CD14-positive monocyte (primary cell): ENCODE measurements at regions not wholly inside any gene's neighbourhood (a gene's known extent, or its start where the extent isn't known, plus 50 kb on each side); places are given as distances from the start of the nearest gene placed in this dataset.

Experiments
- DNase-seq, 3 donors: peaks; one replicate each; pipeline ENCODE4 v3.0.0-alpha.2; 2011 to 2022
- H2AFZ ChIP-seq: 2 replicates; pipeline ENCODE4 v1.6.0; 2012; ENCODE audit warnings: mild to moderate bottlenecking, low read depth, low read length, inconsistent platforms; ENCODE audit not compliant: insufficient read depth, poor library complexity, severe bottlenecking
- H3K27ac ChIP-seq, 2 donors: 1 replicate in 1 of 2; 2 replicates in 1 of 2; pipeline ENCODE4 v1.5.1; 2012 to 2013; ENCODE audit warnings: low read length in 2 of 2, control low read depth in 1 of 2, inconsistent platforms in 1 of 2, low read depth in 1 of 2, mild to moderate bottlenecking in 1 of 2
- H3K27me3 ChIP-seq, 2 donors: one replicate each; pipeline versions ENCODE4 v1.6.0 to v1.6.1; 2011 to 2013; ENCODE audit warnings: low read length in 2 of 2; ENCODE audit not compliant: control insufficient read depth in 2 of 2, insufficient read depth in 2 of 2
- H3K36me3 ChIP-seq, 2 donors: replicated peaks in 1 of 2; 1 replicate in 1 of 2; 2 replicates in 1 of 2; pipeline versions ENCODE4 v1.5.1 to v1.6.1; 2012 to 2013; ENCODE audit warnings: low read length in 2 of 2, control low read depth in 1 of 2, inconsistent platforms in 1 of 2, mild to moderate bottlenecking in 1 of 2; ENCODE audit not compliant: insufficient read depth in 2 of 2, control insufficient read depth in 1 of 2
- H3K4me1 ChIP-seq, 2 donors: 1 replicate in 1 of 2; 2 replicates in 1 of 2; pipeline versions ENCODE4 v1.5.1 to v1.6.1; 2012 to 2013; ENCODE audit warnings: low read length in 2 of 2, control low read depth in 1 of 2, inconsistent platforms in 1 of 2, mild to moderate bottlenecking in 1 of 2, moderate library complexity in 1 of 2; ENCODE audit not compliant: insufficient read depth in 2 of 2, control insufficient read depth in 1 of 2
- H3K4me2 ChIP-seq: replicated peaks from 2 replicates; pipeline ENCODE3; 2012; ENCODE audit warnings: low read length, moderate library complexity, mild to moderate bottlenecking; ENCODE audit not compliant: poor library complexity, severe bottlenecking; ENCODE audit errors: extremely low read depth
- H3K4me3 ChIP-seq, 3 experiments: fragments of 200-600 bp in 1 of 3; sonication (generic) in 1 of 3; replicated peaks in 1 of 3; 1 replicate in 2 of 3; 2 replicates in 1 of 3; pipeline ENCODE4 v1.5.1; 2011 to 2013; ENCODE audit warnings: low read length in 3 of 3, mild to moderate bottlenecking in 3 of 3, control low read depth in 2 of 3, low read depth in 2 of 3, inconsistent platforms in 1 of 3, moderate library complexity in 1 of 3
- H3K79me2 ChIP-seq: 2 replicates; pipeline ENCODE4 v1.6.0; 2012; ENCODE audit warnings: mild to moderate bottlenecking, control low read depth, inconsistent platforms, low read length, moderate library complexity; ENCODE audit not compliant: insufficient read depth
- H3K9ac ChIP-seq: 2 replicates; pipeline ENCODE4 v1.6.0; 2017; ENCODE audit warnings: low read length, mild to moderate bottlenecking; ENCODE audit not compliant: insufficient read depth, poor library complexity, severe bottlenecking
- H3K9me3 ChIP-seq, 2 donors: replicated peaks in 1 of 2; 1 replicate in 1 of 2; 2 replicates in 1 of 2; pipeline versions ENCODE4 v1.5.1 to v1.6.1; 2012 to 2013; ENCODE audit warnings: low read length in 2 of 2, control low read depth in 1 of 2; ENCODE audit not compliant: control insufficient read depth in 1 of 2, insufficient read depth in 1 of 2
- H4K20me1 ChIP-seq: 2 replicates; pipeline ENCODE4 v1.6.0; 2012; ENCODE audit warnings: mild to moderate bottlenecking, low read length, control low read depth, moderate library complexity; ENCODE audit not compliant: insufficient read depth
- H3K27ac Mint-ChIP-seq, 7 donors: one replicate each; pipeline ENCODE4 v1.8.0; 2020; ENCODE audit warnings: mild to moderate bottlenecking in 7 of 7, mixed read lengths in 7 of 7, moderate library complexity in 6 of 7, inconsistent platforms in 2 of 7
- H3K27me3 Mint-ChIP-seq, 3 donors: one replicate each; pipeline ENCODE4 v1.8.0; 2021 to 2022; ENCODE audit warnings: low read depth in 3 of 3, mild to moderate bottlenecking in 3 of 3, mixed read lengths in 3 of 3, moderate library complexity in 3 of 3, inconsistent platforms in 1 of 3
- H3K36me3 Mint-ChIP-seq, 2 donors: one replicate each; pipeline ENCODE4 v1.8.0; 2020; ENCODE audit warnings: mixed read lengths in 2 of 2, inconsistent platforms in 1 of 2, mild to moderate bottlenecking in 1 of 2
- H3K4me1 Mint-ChIP-seq: one replicate; pipeline ENCODE4 v1.8.0; 2020; ENCODE audit warnings: mild to moderate bottlenecking, mixed read lengths
- H3K4me3 Mint-ChIP-seq, 2 donors: one replicate each; pipeline ENCODE4 v1.8.0; 2020; ENCODE audit warnings: mild to moderate bottlenecking in 2 of 2, mixed read lengths in 2 of 2, moderate library complexity in 1 of 2
- H3K9me3 Mint-ChIP-seq, 7 donors: one replicate each; pipeline ENCODE4 v1.8.0; 2020 to 2022; ENCODE audit warnings: mixed read lengths in 7 of 7, mild to moderate bottlenecking in 6 of 7, moderate library complexity in 6 of 7, inconsistent platforms in 2 of 7
- WGBS: methylation state at CpG from one replicate; pipeline ENCODE4 v1.1.5; 2013; ENCODE audit warnings: missing lambda C conversion rate; ENCODE audit not compliant: insufficient coverage; 5-methylcytosine and 5-hydroxymethylcytosine counted together
- intact Hi-C, 2 donors: fragments of 100-400 bp; cut with micrococcal nuclease; formaldehyde crosslinking; loops; one replicate each; pipeline versions ENCODE4 v1.15.0 to v1.15.1; 2023
- TF ChIP-seq, protein P1 (sequence below): fragments of 200-600 bp; IDR thresholded peaks from one replicate; pipeline ENCODE4 v1.8.0; 2022; ENCODE audit warnings: antibody characterized with exemption, mild to moderate bottlenecking

DNA sequence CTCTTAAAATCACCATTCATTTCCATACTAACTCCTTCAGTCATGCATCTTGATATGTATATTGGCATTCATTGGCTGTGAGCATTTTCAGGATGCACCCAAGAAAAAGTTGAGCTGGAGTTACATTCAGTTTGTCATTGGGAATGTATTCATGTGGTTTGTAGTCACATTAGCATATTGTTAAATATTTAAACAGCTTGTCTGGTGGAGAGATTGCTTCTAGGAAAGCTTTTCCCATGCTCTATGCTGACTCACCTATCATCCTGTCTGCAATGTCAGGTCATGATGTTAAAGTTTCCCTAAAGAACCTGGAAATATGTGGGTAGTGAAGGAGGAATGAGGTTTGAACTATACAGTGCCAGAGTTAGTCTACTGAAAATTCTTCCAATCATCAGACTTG, 583.6 kb downstream of the GALC start:
- H3K36me3 Mint-ChIP-seq, result no peaks in the 10 kb centered on the region
- H3K9me3 Mint-ChIP-seq, result peaks cover 0 to 8% (median 1%) of the 10 kb centered on the region in 7 donors
- no peak overlapping the region for H3K4me3 Mint-ChIP-seq
- H3K27ac Mint-ChIP-seq, result no peak overlapping the region
- TF ChIP-seq, protein P1, sequence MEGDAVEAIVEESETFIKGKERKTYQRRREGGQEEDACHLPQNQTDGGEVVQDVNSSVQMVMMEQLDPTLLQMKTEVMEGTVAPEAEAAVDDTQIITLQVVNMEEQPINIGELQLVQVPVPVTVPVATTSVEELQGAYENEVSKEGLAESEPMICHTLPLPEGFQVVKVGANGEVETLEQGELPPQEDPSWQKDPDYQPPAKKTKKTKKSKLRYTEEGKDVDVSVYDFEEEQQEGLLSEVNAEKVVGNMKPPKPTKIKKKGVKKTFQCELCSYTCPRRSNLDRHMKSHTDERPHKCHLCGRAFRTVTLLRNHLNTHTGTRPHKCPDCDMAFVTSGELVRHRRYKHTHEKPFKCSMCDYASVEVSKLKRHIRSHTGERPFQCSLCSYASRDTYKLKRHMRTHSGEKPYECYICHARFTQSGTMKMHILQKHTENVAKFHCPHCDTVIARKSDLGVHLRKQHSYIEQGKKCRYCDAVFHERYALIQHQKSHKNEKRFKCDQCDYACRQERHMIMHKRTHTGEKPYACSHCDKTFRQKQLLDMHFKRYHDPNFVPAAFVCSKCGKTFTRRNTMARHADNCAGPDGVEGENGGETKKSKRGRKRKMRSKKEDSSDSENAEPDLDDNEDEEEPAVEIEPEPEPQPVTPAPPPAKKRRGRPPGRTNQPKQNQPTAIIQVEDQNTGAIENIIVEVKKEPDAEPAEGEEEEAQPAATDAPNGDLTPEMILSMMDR, result no peak
- Histone ChIP-seq H3K79me2 (no peaks in the 10 kb centered on the region), H3K4me2 (no peak overlapping the region), H3K4me3 (no peak overlapping the region), H3K27ac (no peak overlapping the region), H3K36me3 (no peaks in the 10 kb centered on the region), H2AFZ (no peak overlapping the region), H3K9me3 (peaks cover 5 to 13% of the 10 kb centered on the region in 2 donors), H4K20me1 (no peaks in the 10 kb centered on the region), H3K4me1 (no peaks in the 10 kb centered on the region), H3K27me3 (no peaks in the 10 kb centered on the region), H3K9ac (no peak overlapping the region)
- H3K4me1 Mint-ChIP-seq, result no peaks in the 10 kb centered on the region
- intact Hi-C loops, result no loop called here
- no peak for DNase-seq
- H3K27me3 Mint-ChIP-seq, result no peaks in the 10 kb centered on the region

DNA sequence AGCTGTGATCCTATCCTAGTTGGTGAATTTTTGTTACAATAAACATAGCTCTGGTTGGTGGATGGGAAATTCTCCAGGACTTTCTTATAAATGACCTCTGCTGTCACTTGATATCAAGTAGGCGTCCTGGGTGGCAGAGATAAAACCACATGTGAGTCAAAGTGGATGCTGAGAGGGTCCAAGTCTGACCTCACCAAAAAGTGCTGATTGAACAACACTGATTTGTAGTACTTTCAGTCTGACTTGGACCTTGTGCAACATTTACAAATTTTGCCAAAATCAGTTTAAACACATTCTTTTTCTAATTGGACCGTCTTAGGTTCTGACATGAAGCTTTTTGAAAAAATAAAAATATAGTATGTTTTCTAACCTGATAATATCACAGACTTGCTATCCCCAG, 585.6 kb downstream of the GALC start:
- H3K36me3 ChIP-seq, result no peaks in the 10 kb centered on the region
- intact Hi-C loops, result no loop called here
- H3K27me3 ChIP-seq, result no peaks in the 10 kb centered on the region
- WGBS, result 75% methylated on average over 1 of the region's 2 CpGs
- H3K4me3 ChIP-seq, result no peak overlapping the region
- peaks cover 6 to 13% of the 10 kb centered on the region in 2 donors for H3K9me3 ChIP-seq
- no peaks in the 10 kb centered on the region for H4K20me1 ChIP-seq
- DNase-seq, result no peak
- Mint-ChIP-seq H3K4me1 (no peaks in the 10 kb centered on the region), H3K27ac (no peak overlapping the region), H3K4me3 (no peak overlapping the region), H3K9me3 (peaks cover 0 to 8% (median 1%) of the 10 kb centered on the region in 7 donors), H3K27me3 (no peaks in the 10 kb centered on the region), H3K36me3 (no peaks in the 10 kb centered on the region)
- H3K4me2 ChIP-seq, result no peak overlapping the region
- no peaks in the 10 kb centered on the region for H3K79me2 ChIP-seq
- TF ChIP-seq, protein P1, result no peak
- no peak overlapping the region for H2AFZ ChIP-seq
- no peak overlapping the region for H3K9ac ChIP-seq
- no peak overlapping the region for H3K27ac ChIP-seq
- no peaks in the 10 kb centered on the region for H3K4me1 ChIP-seq
